HG02763 (cell line): ENCODE measurements at regions not wholly inside any gene's neighbourhood (a gene's known extent, or its start where the extent isn't known, plus 50 kb on each side); places are given as distances from the start of the nearest gene placed in this dataset.
"Not testable (repeated sequence)": the region's sequence is repeated elsewhere in the genome, so short reads cannot be mapped to it uniquely, and the experiment has no call there.

ENCODE experiments used
- ATAC-seq: cut with Tn5 transposase; IDR thresholded peaks from one replicate; pipeline ENCODE4 v1.9.1; 2021; ENCODE audit warnings: mild to moderate bottlenecking, moderate library complexity; ENCODE audit not compliant: unreplicated experiment

GRCh38 chr6:85041376-85041775 is 277.0 kb upstream of the TBX18 start:
- no peak for ATAC-seq

DNA sequence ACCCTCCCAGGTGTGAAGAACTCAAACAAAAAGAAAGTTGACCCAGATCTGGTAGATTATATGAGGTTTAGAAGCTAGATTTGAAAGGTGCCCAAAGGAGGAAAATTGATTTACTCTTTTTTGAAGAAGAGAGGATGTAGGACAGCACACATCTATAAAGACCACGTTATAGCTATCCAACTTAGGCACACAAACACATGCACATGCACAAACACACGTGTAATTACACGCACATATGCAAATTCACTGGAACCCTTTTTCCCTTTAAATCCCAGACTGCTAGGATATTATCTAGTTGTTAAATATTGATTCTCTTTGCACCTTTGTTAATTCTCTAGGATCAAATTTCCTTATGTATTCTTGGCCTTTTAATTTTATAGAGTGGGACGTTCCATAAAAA is 272.8 kb upstream of the TBX18 start:
- ATAC-seq, result no peak

DNA sequence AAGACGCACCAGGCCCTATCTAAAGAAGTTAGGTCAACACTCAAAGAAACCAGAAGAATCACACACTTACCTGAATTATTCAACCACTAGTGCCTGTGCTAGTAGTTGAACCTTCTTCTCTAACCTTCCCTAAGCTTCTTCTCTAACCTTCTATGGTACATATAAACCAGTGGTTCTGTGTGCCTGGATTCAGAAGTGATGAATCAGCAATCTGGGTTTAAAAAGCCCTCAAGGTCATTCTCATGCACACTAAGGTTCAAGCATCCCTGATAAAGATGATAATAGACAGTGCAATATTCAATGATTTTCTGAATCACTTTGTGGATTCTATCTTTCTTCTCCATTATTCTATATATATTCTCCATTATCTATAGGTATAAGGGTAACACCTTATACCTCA is 271.4 kb upstream of the TBX18 start:
- no peak for ATAC-seq

DNA sequence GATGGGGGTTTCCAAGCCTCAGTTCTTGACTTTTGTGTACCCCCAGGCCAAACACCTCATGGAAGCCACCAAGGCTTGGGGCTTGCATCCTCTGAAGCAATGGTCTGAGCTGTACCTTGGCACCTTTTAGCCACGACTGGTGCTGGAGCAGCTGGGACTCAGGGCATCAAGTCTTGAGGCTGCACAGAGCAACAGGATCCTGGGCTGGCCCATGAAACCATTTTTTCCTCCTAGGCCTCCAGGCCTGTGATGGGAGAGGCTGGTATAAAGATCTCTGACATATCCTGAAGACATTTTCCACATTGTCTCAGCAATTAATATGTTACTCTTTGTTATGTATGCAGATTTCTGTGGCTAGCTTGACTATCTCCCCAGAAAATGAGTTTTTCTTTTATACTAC is 269.1 kb upstream of the TBX18 start:
- ATAC-seq, result no peak

- no peak for ATAC-seq
Measured at GRCh38 chr6:85026021-85026420, 261.6 kb upstream of the TBX18 start.

- no peak for ATAC-seq
Measured at GRCh38 chr6:85023721-85024120, 259.3 kb upstream of the TBX18 start.

DNA sequence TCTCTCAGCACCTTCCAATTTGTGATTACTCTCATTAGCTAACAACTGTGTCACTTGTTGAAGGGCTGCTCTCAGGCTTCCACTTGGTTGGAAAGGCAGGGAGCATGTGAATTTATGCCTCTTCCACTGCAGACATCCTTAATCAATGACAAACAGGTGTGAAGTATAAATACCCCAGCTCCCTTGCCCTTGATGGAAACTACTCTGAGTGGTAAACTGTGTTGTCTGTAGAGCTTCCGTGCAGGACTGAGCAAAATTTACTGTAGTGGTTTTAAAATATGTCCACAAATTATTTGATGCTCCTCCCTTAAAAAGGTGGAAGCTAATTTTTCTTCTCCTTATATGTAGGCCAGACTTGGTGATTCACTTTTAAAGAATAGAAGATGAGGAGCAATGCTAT is 253.0 kb upstream of the TBX18 start:
- ATAC-seq, result no peak

- no peak for ATAC-seq
Measured at GRCh38 chr6:85016726-85017125, 252.3 kb upstream of the TBX18 start.

- no peak for ATAC-seq
Measured at GRCh38 chr6:85015396-85015990, 251.1 kb upstream of the TBX18 start.

DNA sequence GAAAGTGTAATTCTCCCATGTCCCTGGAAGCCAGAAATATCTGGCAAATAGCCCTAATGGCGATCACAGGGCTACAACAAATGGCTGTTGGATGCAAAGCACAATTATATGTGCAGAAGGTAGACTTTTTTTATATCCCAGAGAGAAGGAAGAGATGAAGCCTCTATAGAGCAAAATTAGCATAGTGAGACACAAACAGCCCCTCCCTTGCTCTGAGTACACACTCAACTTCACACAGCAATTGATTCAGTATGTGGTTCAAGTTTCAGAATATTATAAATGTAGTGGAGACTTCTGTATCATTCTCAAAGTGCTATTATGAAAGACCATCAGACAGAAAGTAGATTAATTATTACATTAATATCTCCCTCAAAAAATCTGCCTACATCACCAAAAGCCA is 246.5 kb upstream of the TBX18 start:
- ATAC-seq, result no peak

GRCh38 chr6:85008296-85009009 is 244.1 kb upstream of the TBX18 start:
- no peak for ATAC-seq

DNA sequence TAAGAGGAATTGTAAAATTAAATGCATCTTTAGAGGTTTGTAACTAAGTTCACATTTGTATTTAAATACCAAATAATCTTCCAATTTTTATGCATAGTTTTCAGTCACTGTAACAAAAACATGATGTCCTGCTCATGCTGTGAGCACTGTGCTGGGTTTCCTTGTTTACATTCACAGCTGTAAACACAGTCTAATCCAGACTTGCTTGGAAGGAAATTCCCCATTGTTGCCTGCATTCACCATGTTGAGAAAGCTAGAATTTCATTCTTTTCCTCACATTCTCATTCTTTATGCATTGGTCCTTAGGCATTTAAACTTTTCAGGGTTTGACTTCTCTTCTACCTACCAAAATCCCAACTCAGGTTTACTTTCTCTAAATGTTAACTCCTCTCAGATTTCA is 242.0 kb upstream of the TBX18 start:
- no peak for ATAC-seq

DNA sequence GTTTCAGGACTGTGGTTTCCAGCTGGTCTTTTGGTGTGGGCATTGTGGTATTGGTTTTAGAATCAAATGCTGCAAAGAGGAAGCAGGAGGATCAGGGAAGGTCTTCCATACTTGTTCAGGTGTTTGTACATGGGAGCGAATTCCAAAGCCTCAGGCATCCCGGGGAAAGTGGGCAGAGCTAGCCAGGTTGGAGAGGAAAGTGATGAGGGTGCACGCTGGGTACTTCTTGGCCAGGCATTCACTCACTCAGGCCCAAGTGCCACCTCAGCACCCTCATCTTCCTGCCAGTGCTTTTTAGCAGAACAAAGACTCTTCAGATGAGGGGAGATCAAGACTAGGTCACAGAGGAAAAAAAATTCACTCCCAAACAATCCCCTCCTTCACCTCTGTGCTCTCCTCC is 241.1 kb upstream of the TBX18 start:
- ATAC-seq, result no peak

DNA sequence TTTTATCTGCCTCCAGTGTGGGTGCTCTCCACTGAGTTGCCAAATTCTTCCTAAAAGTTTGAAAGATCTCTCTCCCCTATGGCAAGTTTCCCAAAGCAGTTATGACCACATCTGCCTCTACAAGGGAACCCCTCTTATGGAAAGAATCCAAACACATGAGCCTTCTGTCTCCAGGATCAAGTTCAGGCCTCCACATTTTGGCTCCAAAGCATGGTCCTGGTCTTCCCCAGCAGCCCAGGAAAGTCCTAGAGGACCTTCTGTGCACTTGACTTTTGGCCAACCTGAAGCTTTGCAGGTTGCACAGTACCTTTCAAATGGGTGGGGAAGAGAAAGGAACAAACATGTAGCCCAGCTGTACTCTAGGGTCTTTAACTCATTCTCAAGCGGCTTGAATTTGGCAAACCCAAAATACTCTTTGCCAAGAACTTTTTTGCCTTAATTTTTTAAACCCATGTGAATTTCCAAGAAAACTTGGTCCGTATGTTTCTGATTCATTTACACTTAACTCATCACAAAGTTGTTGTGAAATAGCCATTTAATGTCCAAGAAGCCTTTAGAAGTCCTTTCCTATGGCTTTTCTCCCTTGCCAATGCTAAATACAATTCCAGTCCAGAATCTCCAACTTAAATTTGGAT is 240.1 kb upstream of the TBX18 start:
- ATAC-seq, result no peak

DNA sequence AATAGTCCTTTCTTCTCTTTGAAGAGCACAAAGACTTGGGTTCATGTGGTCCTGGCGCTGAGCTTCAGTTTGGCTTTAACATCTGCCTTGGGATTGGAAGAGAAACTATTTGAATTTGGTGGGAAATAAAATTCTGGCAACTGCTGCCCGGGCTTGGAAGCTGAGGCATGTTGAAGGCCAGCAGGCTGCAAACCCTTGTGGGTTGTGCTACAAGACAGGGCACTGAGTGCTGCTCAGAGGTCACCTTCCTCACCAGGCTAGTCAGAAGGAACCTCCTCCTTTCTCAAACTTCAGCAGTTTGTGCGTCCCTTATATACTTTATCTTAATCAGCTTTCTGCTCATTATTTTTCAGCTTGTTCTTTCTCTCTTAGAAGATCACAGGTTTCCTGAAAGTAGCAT is 238.4 kb upstream of the TBX18 start:
- ATAC-seq, result no peak

DNA sequence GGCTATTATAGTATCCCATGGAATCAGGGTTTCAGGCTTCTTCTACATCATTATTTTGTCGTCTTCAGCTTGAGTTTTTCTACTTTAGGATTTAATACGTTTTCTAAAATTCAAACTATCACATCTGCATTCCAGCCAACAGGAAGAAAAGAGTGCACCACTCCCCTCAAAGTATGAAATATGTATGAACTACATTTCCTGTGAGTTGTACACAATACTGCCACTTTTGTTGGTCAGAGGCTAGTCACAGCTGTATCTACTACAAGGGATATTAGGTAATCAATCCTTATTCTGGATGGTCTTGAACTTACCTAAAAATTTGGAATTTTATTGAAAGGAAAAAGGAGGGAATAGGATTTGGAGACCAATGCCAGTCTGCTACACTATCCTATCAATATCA is 235.6 kb upstream of the TBX18 start:
- no peak for ATAC-seq

GRCh38 chr6:84998223-84998622 is 233.8 kb upstream of the TBX18 start:
- ATAC-seq, result no peak

GRCh38 chr6:84988766-84989165 is 224.4 kb upstream of the TBX18 start:
- not testable (repeated sequence) for ATAC-seq

DNA sequence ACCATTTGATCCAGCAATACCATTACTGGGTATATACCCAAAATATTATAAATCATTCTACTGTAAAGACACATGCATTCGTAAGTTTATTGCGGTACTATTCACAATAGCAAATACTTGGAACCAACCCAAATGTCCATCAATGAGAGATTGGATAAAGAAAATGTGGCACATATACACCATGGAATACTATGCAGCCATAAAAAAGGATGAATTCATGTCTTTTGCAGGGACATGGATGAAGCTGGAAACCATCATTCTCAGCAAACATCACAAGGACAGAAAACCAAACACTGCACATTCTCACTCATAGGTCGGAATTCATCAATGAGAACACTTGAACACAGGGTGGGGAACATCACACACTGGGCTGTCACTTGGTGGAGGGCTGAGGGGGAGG is 221.1 kb upstream of the TBX18 start:
- ATAC-seq, result not testable (repeated sequence)

DNA sequence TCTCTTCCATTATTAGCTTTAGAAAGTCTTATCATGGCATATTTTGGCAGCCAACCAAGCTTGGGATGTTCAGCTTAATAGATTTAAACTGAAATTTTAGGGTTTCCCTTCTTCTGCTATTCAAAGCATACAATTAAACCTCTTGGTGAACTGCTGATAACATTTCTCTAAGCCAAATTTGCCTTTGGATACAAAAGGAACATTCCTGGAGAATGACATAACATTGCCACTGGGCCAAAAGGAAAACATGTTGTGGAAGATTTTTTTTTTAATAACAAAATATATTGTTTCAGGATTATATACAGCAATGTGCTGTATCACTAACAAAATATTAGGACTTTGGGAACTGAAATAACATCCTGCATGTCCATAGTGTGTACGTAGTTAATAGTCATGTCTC is 215.1 kb upstream of the TBX18 start:
- no peak for ATAC-seq

DNA sequence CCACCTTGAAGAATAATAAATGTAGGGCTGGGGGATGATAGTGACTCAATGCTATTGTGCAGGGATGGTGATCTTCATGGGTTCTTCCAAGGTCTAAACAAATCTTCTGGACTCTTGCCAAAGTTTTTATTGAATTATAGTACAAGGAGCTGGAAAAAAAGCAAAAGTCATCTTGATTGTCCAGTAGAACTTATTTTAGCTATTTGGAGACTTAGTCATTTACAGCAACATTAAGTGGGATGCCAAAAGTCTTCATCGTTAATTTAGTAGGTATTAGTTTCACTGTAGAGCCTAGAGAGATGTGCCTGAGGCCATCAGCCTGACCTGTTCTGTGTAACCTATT is 212.9 kb upstream of the TBX18 start:
- ATAC-seq, result no peak

DNA sequence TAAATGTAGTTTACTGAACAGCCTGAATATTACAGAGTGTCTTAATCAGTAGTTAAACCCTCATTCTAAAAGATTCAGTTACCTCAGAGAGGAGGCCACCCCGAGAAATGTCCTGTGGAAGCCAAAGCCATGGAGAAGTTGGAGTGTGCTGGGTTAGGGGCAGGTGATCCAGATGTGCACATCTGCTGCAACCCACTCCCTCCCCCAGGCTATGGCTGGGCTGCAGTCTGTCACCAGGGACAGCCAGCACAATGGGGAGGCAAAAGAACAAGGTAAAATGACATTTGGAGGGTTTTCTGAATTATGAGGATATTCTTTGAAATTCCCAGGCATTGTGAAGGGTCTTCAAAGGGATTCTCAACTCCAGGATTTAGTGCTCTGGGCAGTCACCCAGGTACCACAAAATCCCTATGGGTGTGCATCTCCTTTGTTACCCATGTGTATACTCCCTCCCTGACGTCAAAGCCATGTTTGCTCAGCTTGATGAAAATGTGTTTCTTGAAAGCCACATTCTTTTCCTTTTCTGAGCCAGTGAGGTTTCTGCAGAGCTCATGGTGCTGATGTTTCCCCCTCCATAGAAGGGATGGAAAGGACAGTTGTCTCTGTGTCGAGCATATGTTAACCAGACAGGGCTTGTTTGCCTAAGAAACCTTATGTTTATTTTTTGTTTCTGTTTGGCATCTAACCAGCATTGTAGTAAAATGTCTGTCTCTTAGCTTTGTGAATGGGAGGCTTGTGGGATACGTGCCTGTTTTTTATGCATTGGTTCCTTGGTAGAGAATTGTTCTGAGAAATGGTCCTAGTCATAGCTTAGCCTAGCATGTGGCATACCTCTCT is 212.3 kb upstream of the TBX18 start:
- ATAC-seq, result no peak
